Muscle of leg (tissue), 3 donors: ENCODE measurements at regions not wholly inside any gene's neighbourhood (a gene's known extent, or its start where the extent isn't known, plus 50 kb on each side); places are given as distances from the start of the nearest gene placed in this dataset.
A peak's percentile ranks its signal among the peaks of the same experiment; 100 is the strongest.

Experiments
- DNase-seq: peaks from one replicate; pipeline ENCODE4 v3.0.0; 2013
- H3K27ac ChIP-seq: one replicate; pipeline ENCODE4 v1.5.1; 2013; ENCODE audit warnings: mild to moderate bottlenecking, low read length, control low read depth
- H3K27me3 ChIP-seq: one replicate; pipeline ENCODE4 v1.6.1; 2013; ENCODE audit warnings: low read length; ENCODE audit not compliant: control insufficient read depth, insufficient read depth
- H3K36me3 ChIP-seq: one replicate; pipeline ENCODE4 v1.6.1; 2013; ENCODE audit warnings: low read length; ENCODE audit not compliant: control insufficient read depth, insufficient read depth
- H3K4me1 ChIP-seq: one replicate; pipeline ENCODE4 v1.6.1; 2013; ENCODE audit warnings: low read length; ENCODE audit not compliant: control insufficient read depth, insufficient read depth
- H3K4me3 ChIP-seq: one replicate; pipeline ENCODE4 v1.5.1; 2013; ENCODE audit warnings: low read length, control low read depth
- H3K9me3 ChIP-seq: replicated peaks from 2 replicates; pipeline ENCODE4 v1.6.1; 2013; ENCODE audit warnings: low read depth, low read length; ENCODE audit not compliant: control insufficient read depth
- WGBS: methylation state at CpG from one replicate; pipeline ENCODE4 v1.1.5; 2013; ENCODE audit warnings: missing lambda C conversion rate; ENCODE audit not compliant: insufficient coverage; 5-methylcytosine and 5-hydroxymethylcytosine counted together

DNA sequence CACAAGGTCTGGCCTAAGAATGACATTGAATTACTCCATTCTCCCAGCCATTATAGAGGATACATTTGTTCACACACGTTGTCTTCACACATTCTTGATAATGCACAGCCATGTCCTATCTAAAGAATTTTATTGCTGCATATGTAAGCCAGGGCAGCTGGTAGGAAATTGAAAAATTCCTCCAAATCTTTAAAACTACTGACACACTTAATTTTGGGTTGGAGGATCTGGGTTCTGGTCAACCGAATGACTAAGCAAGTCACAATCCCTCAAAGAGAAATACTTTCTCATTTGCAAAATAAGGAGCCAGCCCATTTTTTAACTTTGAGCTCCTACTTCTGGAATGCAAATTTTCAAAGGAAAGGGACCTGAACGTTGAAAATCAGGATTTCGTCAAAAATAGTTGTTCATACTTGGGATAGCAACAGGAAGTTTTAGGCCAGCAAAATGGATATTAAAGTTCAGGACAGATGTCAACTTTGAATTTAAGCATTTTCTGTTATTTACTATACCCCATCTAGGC lies 638.3 kb downstream of the NTRK3 start:
- peak overlapping the region; percentile 45 for H3K27ac ChIP-seq
- H3K36me3 ChIP-seq, result no peaks in the 10 kb centered on the region
- H3K4me3 ChIP-seq, result no peak overlapping the region
- no peak for DNase-seq
- H3K9me3 ChIP-seq, result no peaks in the 10 kb centered on the region
- H3K4me1 ChIP-seq, result peaks cover 4% of the 10 kb centered on the region
- WGBS, result no CpG with 5 or more reads among the region's 4 CpGs
- H3K27me3 ChIP-seq, result no peaks in the 10 kb centered on the region

DNA sequence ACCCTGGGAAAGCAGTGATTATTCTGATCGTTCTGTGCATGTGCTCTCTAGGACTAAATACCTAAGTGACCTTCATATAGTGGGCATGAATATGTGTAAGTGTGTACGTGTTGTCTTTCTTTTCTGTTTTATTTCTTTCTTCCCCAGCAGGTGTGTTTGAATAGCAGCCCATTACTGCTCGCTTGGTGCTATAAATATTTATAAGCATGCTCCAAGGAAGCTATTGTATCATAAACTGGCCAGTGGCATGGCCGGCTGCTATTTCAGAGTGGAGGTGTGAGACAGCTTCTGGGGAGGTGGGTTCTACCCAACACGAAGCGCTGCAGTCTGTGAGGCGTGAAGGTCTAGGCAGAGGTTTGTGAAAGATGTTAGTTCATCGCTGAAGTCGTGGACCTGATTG lies 641.8 kb downstream of the NTRK3 start:
- DNase-seq, result no peak
- 73% methylated on average over 3 of the region's 9 CpGs for WGBS
- Histone ChIP-seq H3K36me3 (no peaks in the 10 kb centered on the region), H3K9me3 (no peaks in the 10 kb centered on the region), H3K4me3 (no peak overlapping the region), H3K27me3 (no peaks in the 10 kb centered on the region), H3K4me1 (peaks cover 4% of the 10 kb centered on the region), H3K27ac (no peak overlapping the region)

DNA sequence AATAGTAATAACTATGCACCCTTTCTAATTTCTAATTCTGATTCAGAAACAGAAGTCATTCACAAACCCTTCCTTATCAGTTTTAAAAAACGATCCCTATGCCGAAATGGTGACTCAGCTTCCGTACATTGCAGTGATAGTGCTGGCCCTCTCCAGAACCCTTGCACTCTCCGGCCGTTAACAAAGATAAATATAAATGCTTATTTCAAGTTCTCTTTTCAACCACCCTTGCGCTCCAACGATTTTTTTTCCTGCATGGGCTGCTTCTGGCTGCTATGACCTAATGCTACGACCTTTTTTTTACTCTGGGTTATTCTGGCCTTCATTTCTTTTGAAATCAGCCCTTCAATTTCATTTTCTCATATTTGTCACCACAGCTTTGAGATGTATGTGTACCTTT lies 646.2 kb downstream of the NTRK3 start:
- Histone ChIP-seq H3K27me3 (no peaks in the 10 kb centered on the region), H3K27ac (peak overlapping the region; percentile 40), H3K4me1 (no peaks in the 10 kb centered on the region), H3K9me3 (no peaks in the 10 kb centered on the region), H3K36me3 (no peaks in the 10 kb centered on the region), H3K4me3 (no peak overlapping the region)
- DNase-seq, result no peak
- 94% methylated on average over 8 of the region's 8 CpGs for WGBS

DNA sequence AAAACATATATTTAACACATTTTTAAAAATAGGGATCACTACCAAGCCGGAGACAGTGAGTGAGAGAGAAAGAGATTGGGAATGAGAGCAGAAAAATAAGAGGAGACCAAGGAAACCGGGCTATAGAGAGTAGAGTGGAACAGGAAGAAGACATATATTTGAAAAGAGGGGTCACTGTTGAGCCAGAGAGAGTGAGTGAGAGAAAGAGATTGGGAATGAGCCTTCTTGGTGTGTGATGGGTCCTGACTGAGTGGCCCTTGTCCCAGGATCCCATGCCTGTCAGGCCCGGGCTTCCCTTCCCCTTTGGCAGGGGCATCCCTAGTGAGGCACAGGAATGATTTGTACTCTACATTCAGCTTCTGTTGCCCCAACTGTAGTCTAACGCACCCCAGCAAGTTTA lies 646.6 kb downstream of the NTRK3 start:
- H3K9me3 ChIP-seq, result no peaks in the 10 kb centered on the region
- H3K36me3 ChIP-seq, result no peaks in the 10 kb centered on the region
- DNase-seq, result no peak
- whole genome bisulfite sequencing, result 57% methylated on average over 3 of the region's 4 CpGs
- no peaks in the 10 kb centered on the region for H3K27me3 ChIP-seq
- H3K27ac ChIP-seq, result peak overlapping the region; percentile 40
- H3K4me1 ChIP-seq, result no peaks in the 10 kb centered on the region
- H3K4me3 ChIP-seq, result no peak overlapping the region

DNA sequence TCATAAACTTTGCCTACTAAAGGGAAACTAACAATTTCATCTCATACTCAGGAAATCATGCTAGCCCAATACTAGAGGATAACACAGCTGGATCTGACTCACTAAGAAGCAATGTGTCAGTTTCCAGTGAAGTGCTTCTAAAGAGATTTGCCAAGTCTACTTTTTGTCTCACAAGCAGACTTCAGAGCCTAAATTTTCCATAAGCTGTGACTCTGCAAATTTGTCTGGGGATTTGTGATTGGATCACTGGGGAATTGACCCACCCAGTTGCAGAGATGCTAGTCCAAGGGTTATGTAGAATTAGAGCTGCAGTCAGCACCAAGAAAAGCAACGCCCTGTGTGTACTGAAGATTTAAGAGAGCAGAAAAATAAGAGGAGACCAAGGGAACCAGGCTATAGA lies 647.1 kb downstream of the NTRK3 start:
- H3K27ac ChIP-seq, result peak overlapping the region; percentile 40
- no CpG with 5 or more reads among the region's 1 CpG for WGBS
- peak; percentile 88 for DNase-seq

DNA sequence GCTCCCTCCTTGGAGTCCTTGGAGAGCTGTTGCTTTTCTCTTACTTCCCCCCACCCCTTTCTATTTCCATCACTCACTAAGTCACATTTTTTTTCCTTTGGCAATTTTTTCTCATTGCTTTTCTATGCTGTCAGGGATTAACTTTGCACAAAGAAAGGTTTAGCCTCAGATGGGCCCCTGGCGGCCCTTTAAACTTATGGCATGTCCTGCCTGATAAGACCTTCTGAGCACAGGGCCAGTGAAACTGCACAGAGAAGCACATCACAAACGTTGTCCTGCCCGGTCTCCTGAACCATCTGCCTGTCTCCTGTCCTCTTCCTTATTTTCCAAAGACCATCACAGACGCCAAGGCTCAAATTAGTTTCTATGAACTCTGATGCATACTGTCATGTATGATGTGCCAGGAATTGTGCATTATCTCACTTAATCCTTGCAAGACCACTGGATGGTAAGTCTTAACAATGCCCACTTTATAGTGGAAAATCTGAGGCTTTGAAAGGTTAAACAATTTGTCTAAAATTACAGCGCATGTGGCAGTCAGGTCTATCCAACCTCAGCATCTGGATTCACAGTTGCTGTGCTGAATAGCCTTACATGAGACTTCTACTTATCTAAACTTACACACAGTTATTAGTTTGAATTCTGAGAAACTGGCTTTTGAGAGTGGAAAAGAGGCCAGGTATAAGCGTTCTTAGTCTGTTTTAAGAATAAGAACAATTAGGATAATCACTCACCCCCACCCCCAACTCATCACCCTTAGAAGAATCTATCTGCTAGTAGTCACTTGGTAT lies 648.1 kb downstream of the NTRK3 start:
- WGBS, result 50% methylated on average over 4 of the region's 6 CpGs
- peak overlapping the region; percentile 40 for H3K27ac ChIP-seq
- no peaks in the 10 kb centered on the region for H3K4me1 ChIP-seq
- H3K27me3 ChIP-seq, result no peaks in the 10 kb centered on the region
- no peaks in the 10 kb centered on the region for H3K9me3 ChIP-seq
- H3K36me3 ChIP-seq, result no peaks in the 10 kb centered on the region
- no peak overlapping the region for H3K4me3 ChIP-seq
- DNase-seq, result no peak

More for the DNA sequence above, 647.1 kb downstream of the NTRK3 start:
- Histone ChIP-seq H3K27me3 (no peaks in the 10 kb centered on the region), H3K4me1 (no peaks in the 10 kb centered on the region), H3K9me3 (no peaks in the 10 kb centered on the region), H3K4me3 (no peak overlapping the region), H3K36me3 (no peaks in the 10 kb centered on the region)

DNA sequence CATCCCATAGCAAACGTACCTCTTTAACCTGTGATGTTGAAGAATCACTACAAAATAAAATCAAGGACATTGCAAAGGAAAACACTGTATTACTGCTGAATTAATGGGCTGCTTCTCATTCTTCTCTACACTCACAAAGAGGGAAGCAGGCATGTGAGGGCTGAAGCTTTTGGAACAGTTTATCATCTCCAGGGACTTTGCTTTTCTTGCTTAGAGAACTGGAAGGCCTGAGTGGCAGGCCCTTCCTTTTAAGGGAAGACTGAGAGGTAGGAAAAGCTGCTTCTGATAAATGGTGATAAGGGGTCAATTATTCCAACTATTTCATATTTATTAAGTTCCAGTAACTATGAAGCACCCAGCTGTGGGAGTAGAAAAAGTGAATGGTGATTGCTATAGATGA lies 649.6 kb downstream of the NTRK3 start:
- no CpG with 5 or more reads among the region's 1 CpG for WGBS
- no peaks in the 10 kb centered on the region for H3K27me3 ChIP-seq
- H3K4me1 ChIP-seq, result no peaks in the 10 kb centered on the region
- H3K9me3 ChIP-seq, result no peaks in the 10 kb centered on the region
- peak; percentile 52 for DNase-seq
- no peaks in the 10 kb centered on the region for H3K36me3 ChIP-seq
- H3K27ac ChIP-seq, result no peak overlapping the region
- H3K4me3 ChIP-seq, result no peak overlapping the region

DNA sequence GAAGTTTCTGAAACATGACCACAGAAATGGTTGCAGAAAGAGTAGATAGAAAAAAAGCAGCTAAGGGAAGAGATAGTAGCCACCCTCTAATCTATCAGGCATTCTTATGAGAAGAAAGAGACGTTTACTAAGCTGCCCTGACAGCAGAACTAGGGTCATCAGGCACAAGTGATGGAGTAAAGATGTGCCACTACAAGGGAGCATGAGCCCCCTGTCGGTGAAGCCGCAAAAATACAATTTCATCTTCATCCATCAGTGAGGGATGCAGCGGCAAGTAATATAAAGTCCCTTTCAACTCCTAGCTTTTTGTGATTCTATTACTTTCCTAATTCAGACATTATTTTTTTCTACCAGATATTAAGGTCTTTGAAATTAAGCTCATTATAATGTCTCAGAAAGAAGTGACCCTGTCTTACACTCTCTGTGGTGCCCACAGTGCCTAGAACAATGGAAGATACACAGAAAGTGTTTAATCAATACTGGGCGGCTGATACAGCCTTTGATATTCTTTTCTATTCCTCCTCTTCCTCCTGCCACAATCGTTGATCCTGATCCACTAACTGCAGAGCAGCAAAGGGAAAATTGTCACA lies 651.6 kb downstream of the NTRK3 start:
- H3K9me3 ChIP-seq, result no peaks in the 10 kb centered on the region
- no peaks in the 10 kb centered on the region for H3K4me1 ChIP-seq
- H3K27me3 ChIP-seq, result no peaks in the 10 kb centered on the region
- no CpG with 5 or more reads among the region's 6 CpGs for WGBS
- H3K36me3 ChIP-seq, result no peaks in the 10 kb centered on the region
- no peak overlapping the region for H3K4me3 ChIP-seq
- H3K27ac ChIP-seq, result no peak overlapping the region
- DNase-seq, result no peak

DNA sequence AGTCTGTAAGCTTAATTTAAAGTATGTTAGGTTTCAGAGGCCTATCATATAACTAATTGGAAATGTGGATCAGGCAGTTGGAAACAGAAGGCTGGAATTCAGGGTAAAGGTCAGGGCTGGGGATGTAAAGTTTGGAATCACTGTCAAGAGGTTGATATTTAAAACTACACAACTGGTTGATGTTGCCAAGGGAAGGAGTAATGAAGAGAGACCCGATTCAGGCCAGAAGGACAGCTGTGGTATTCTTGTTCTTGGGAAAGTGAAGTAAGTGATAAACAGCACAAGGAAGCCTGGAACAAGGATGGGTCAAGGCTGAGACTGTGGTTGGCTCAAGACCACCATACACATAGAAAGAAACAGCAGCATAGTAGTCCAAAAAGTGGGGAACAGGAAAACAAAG lies 654.2 kb downstream of the NTRK3 start:
- no peaks in the 10 kb centered on the region for H3K36me3 ChIP-seq
- no CpG with 5 or more reads among the region's 1 CpG for WGBS
- no peak overlapping the region for H3K27ac ChIP-seq
- no peaks in the 10 kb centered on the region for H3K4me1 ChIP-seq
- H3K9me3 ChIP-seq, result no peaks in the 10 kb centered on the region
- no peak overlapping the region for H3K4me3 ChIP-seq
- no peak for DNase-seq
- H3K27me3 ChIP-seq, result no peaks in the 10 kb centered on the region

DNA sequence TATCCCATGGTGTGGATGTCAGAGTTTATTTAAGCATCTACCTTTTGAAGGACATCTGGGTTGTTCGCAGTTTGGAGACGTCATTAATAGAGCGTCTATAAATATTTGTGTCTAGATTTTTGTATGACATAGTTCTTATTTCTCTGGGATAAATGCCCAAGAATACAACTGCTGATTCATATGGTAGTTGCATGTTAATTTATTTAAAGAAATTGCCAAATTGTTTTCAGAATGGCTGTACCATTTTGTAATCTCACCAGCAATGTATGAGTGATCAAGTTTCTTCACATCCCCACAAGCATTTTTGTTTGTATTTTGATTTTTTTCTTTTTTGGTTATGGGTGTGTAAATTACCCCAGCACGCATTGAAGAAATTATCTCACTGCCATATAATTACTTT lies 656.9 kb downstream of the NTRK3 start:
- WGBS, result 91% methylated on average over 3 of the region's 4 CpGs
- no peak for DNase-seq
- H3K36me3 ChIP-seq, result no peaks in the 10 kb centered on the region
- H3K27ac ChIP-seq, result no peak overlapping the region
- H3K9me3 ChIP-seq, result no peaks in the 10 kb centered on the region
- H3K4me3 ChIP-seq, result no peak overlapping the region
- H3K4me1 ChIP-seq, result no peaks in the 10 kb centered on the region
- H3K27me3 ChIP-seq, result no peaks in the 10 kb centered on the region
